NCI-H1436 (cell line): ENCODE measurements at regions not wholly inside any gene's neighbourhood (a gene's known extent, or its start where the extent isn't known, plus 50 kb on each side); places are given as distances from the start of the nearest gene placed in this dataset.

Source experiments
- DNase-seq: peaks from one replicate; lab custom pipeline; 2025; lab: John Stamatoyannopoulos, UW

DNA sequence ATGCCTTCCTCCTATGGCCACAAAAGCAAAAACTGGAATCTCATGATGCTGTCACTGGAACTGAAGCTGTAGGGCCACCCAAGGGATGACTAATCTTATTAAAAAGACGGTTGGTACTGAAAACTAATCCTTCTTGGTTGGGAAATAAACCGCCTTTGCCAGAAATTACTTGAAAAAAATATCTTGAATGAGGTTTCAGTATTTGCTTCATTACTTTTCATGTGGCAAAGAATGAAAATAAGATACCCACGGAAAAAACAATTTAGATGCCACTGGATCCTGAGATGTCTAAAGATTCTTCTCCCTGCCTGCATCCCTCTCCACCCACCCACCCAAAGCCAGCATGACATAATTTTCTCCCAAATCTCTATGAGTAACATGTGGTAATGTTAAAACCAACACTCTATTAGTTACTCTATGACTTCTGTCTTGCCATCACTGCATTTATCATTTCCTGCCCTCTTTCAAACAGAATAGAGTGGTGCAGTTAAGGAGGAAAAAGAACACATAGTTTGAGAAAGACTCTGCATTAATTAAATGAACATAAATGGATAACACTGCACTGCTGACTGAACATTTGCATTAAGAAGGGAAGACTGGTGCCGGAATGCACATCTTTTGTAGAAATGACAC, 111.8 kb upstream of the DPH6 start:
- no peak for DNase-seq

DNA sequence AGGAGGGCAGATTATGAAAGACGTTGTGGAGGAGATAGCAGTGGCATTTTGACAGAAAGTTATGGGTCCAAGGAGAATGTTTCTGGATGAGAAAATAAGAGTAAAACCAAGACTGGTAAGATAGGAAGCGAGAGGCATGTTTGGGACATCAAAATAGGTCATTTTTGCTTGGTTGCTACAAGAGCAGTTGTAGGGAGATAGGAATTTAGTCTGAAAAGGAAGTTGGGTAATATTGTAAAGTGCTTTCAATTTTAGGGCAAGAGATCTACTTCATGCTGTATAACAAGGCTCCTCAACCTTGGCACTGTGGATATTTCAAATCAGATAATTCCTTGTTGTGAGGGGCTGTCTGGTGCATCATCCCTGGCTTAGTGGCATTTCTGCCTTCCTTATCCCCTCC, 118.0 kb upstream of the DPH6 start:
- DNase-seq: no peak

DNA sequence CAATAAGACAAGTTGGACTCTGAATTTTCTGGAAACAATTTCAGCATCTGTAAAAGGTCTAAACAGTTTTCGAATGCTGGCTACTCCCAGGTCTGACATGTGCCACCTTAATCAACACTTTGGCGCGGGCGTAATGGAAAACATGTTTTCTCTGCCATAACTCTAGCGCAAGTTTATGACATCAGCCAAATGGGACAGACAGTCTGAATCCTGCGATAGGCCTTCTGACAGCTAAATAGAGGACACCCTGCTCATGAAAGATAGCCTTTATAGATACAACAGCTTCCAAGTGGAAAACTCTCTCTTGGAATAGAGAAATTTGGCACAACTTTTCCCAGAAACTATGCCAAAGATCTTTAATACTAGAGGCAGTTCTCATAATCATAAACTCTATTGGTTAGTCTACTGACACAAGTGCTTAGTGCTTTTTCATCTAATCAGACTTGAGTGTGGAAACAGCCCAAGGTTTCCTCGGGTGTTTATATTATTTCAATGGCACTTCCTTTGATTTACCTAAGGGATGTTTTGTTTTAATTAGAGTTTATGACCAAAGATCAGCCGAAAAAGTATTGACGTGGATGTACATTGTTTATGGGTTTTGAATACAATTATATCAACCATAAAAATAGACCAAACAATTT, 120.1 kb upstream of the DPH6 start:
- no peak for DNase-seq

DNA sequence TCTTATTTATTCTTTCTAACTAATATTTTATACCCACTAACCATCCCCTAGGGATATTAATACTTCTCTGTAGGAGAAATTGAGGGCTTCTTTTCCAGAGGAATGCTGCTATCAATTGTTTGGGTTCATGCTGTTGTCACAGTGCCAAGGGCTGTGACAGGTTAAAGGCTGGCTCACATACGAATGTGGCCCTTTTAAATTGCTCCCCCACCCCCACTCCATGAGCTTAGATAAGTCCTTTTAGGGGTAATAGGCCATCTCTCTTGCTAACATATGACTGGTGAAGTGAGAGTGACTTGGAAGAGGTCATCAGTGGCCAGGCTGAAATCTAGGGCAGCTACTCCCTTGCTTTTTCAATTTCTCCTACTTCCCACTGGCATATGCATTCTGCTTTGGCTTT, 121.9 kb upstream of the DPH6 start:
- no peak for DNase-seq

- no peak for DNase-seq
Observed at GRCh38 chr15:35669021-35669420, 123.1 kb upstream of the DPH6 start.

- no peak for DNase-seq
Observed at GRCh38 chr15:35669432-35670045, 123.6 kb upstream of the DPH6 start.

GRCh38 chr15:35671197-35671596, 125.2 kb upstream of the DPH6 start:
- DNase-seq: no peak

DNA sequence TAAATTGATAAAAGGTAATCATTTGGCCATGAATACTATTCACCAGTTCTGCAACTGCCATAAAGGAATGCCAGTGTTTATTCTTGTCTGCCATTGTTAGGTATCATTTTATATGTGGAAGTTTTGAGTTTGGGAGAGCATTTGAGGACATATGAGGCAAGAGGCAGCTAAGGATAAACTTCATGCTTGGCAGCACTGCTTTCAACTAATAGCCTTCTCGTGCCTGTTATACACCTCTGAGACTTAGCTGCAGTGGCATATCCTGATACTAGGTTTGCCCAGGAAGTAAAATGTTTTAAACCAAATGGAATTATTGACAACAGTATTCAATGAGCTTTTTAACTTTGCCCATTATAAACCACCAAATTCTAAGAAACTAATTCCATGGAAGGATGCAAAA, 126.0 kb upstream of the DPH6 start:
- DNase-seq: no peak

- no peak for DNase-seq
Observed at GRCh38 chr15:35673093-35673684, 127.2 kb upstream of the DPH6 start.

- DNase-seq: no peak
Observed at GRCh38 chr15:35674873-35675781, 129.2 kb upstream of the DPH6 start.

GRCh38 chr15:35678774-35679173, 132.8 kb upstream of the DPH6 start:
- DNase-seq: no peak

- no peak for DNase-seq
Observed at GRCh38 chr15:35679186-35679585, 133.2 kb upstream of the DPH6 start.

- no peak for DNase-seq
Observed at GRCh38 chr15:35680951-35681350, 135.0 kb upstream of the DPH6 start.

DNA sequence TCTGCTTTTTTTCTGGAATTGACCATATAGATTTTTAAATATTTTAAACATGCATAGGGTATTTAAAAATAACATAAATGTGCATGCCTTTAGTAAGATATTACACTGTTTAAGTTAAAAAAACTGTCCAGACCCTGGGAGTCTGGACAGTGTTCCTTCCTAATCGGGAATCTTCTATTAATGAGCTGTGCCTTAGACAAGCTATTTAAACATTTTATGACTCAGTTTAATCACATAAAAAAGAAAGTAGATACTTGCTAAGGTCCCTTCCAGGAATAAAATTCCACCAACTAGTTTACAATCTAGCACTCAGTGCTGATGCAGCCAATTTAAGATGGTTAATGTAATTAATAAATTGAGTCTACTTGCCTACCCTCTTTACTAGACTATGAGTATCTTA, 140.4 kb upstream of the DPH6 start:
- no peak for DNase-seq

GRCh38 chr15:35689266-35689665, 143.3 kb upstream of the DPH6 start:
- DNase-seq: no peak

- DNase-seq: no peak
Observed at GRCh38 chr15:35690089-35690488, 144.1 kb upstream of the DPH6 start.

DNA sequence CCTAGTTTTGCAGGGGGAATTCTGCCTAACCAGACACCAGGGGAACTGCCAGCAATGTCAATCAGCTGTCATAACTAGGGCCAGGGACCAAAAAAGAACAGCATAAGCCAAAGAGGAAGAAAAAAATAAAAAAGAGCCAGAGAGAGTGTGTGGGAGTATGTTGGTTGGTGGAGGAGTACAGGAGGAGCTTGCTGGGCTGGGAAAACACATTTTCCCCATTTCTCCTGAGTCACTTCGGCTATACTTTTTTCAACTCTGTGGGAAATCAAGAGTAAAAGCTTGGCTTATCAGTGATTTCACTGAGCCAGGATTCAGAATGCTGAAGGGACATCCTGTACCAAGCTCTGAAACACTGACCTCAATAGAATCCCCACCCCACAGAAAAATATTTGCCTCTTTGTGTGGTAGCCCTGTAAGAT, 144.7 kb upstream of the DPH6 start:
- DNase-seq: no peak

DNA sequence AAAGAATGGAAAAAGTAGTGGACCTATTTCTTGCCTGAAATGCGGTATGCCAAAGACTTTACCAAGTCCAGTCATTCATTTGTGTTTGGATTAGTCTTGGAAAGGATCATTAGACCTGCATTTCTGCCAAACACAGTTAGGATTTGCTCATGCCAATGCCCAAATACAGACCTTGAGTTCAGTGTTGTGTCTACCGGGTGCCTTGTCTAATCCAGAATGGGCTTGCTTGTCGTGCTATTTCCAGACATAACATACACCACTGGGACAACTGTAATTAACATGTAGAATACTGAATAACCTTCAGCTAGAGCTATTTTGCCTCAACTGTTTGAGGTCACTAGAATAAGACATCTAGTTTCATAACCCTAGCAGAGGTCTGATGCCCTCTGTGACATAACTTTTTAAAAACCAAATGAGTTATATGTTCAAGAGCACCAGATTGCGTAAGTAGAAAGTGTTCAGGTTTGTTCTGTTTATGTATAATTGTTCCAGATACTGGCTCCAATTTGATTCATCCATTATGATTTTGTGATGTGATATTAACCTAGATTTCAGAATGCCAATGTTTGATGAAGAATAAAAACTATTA, 145.3 kb upstream of the DPH6 start:
- no peak for DNase-seq

DNA sequence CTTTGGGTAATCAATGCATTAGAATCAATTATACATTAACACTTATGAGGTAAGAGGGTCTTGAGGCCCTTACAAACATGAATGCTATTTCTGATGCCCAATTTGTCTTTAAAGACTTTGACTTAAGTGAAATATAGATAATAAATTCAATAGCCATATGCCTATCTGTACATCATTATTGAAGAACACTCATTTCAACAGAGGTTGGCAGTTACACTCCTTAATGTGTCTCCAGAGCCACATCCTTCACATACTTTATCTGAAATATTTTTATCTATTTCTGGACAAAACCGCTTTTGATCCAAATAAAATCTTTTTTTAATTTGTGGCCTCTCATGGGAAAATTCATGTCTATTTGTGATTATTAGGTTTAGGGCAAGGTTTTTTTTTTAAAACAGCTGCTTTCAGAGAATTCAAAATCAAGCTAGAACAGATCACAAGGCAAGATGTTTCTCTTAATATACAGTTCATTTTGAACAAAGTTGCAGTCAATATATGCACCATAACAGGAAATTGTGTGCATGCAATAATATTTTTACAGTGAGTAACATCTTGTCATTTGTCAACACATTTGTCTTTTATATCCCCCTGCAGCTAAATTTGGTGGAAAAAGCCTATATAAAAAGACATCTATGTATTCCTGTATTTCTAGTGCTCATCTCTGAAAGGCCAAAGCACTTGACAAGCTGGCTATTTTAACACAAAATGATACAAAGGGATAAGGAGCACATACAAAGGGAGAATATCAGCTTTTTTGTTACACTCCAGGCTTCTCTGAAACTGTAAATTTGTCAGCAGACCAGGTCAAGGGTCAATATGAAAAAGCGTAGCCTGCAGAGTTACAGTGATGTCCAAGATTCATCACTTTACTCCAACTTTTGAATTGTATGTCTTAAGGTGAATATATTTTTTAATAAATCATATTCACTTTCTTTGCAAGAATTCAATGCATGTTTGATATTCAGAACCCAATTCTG, 146.2 kb upstream of the DPH6 start:
- no peak for DNase-seq

DNA sequence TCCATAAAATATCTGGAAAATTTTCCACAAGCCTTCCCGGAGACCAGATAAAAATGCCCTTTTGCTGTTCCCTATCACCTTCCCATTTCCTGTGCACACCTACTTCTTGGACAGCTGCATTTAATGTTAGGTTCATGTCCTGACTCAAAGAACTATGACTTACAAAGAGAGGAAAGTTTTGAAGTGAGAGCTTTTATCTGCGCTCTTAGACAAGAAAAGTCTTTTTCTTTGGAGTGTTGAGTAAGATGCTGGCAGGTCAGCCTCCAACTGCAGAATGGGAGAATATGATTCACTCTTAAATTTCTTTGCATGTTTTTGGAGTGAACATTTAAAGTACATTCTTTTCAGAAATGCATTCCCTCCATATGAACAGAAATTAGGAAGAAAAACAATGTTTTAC, 147.3 kb upstream of the DPH6 start:
- DNase-seq: no peak

- DNase-seq: no peak
Observed at GRCh38 chr15:35693886-35694285, 147.9 kb upstream of the DPH6 start.
